ENCODE measurements at regions not wholly inside any gene's neighbourhood (a gene's known extent, or its start where the extent isn't known, plus 50 kb on each side); places are given as distances from the start of the nearest gene placed in this dataset.

GRCh38 chr19:31908080-31908479 is 437.3 kb upstream of the ZNF507 start:
- no peak for DNase-seq (ENCODE audit: low spot score)

GRCh38 chr19:31908496-31909225 is 436.7 kb upstream of the ZNF507 start:
- H3K4me1 Mint-ChIP-seq (ENCODE audit: low read depth), result no peaks in the 10 kb centered on the region
- no peak overlapping the region for H3K27ac Mint-ChIP-seq (ENCODE audit: unreplicated experiment)

More at GRCh38 chr19:31908080-31908479, 437.3 kb upstream of the ZNF507 start:
- no peaks in the 10 kb centered on the region for H3K27me3 Mint-ChIP-seq (ENCODE audit: low read depth)
- H3K4me3 Mint-ChIP-seq (ENCODE audit: unreplicated experiment), result no peak overlapping the region
- no peak for TF ChIP-seq CTCF (IDR thresholded peaks at IDR 0.05)
- no peaks in the 10 kb centered on the region for H3K4me1 Mint-ChIP-seq (ENCODE audit: low read depth)
- no peak overlapping the region for H3K27ac Mint-ChIP-seq (ENCODE audit: unreplicated experiment)
- no peaks in the 10 kb centered on the region for H3K36me3 Mint-ChIP-seq (ENCODE audit: low read depth)
- H3K9me3 Mint-ChIP-seq (ENCODE audit: low read depth), result peaks cover 11% of the 10 kb centered on the region

GRCh38 chr19:31910224-31910623 is 435.2 kb upstream of the ZNF507 start:
- no peak for DNase-seq (ENCODE audit: low spot score)
- H3K27ac Mint-ChIP-seq (ENCODE audit: unreplicated experiment), result no peak overlapping the region
- no peaks in the 10 kb centered on the region for H3K27me3 Mint-ChIP-seq (ENCODE audit: low read depth)
- H3K4me3 Mint-ChIP-seq (ENCODE audit: unreplicated experiment), result no peak overlapping the region
- no peak for TF ChIP-seq CTCF (IDR thresholded peaks at IDR 0.05)
- H3K4me1 Mint-ChIP-seq (ENCODE audit: low read depth), result no peaks in the 10 kb centered on the region
- H3K9me3 Mint-ChIP-seq (ENCODE audit: low read depth), result peaks cover 10% of the 10 kb centered on the region
- H3K36me3 Mint-ChIP-seq (ENCODE audit: low read depth), result no peaks in the 10 kb centered on the region

More at GRCh38 chr19:31908496-31909225, 436.7 kb upstream of the ZNF507 start:
- Mint-ChIP-seq H3K27me3 (ENCODE audit: low read depth) (no peaks in the 10 kb centered on the region), H3K36me3 (ENCODE audit: low read depth) (no peaks in the 10 kb centered on the region), H3K9me3 (ENCODE audit: low read depth) (peaks cover 11% of the 10 kb centered on the region), H3K4me3 (ENCODE audit: unreplicated experiment) (no peak overlapping the region)
- no peak for TF ChIP-seq CTCF (IDR thresholded peaks at IDR 0.05)
- no peak for DNase-seq (ENCODE audit: low spot score)

- H3K27me3 Mint-ChIP-seq (ENCODE audit: low read depth), result no peaks in the 10 kb centered on the region
- H3K36me3 Mint-ChIP-seq (ENCODE audit: low read depth), result no peaks in the 10 kb centered on the region
- DNase-seq (ENCODE audit: low spot score), result no peak
- peaks cover 7% of the 10 kb centered on the region for H3K9me3 Mint-ChIP-seq (ENCODE audit: low read depth)
- H3K4me3 Mint-ChIP-seq (ENCODE audit: unreplicated experiment), result no peak overlapping the region
- TF ChIP-seq CTCF (IDR thresholded peaks at IDR 0.05), result no peak
- H3K4me1 Mint-ChIP-seq (ENCODE audit: low read depth), result no peaks in the 10 kb centered on the region
- no peak overlapping the region for H3K27ac Mint-ChIP-seq (ENCODE audit: unreplicated experiment)
Observed at GRCh38 chr19:31911577-31911976, 433.8 kb upstream of the ZNF507 start.

- Mint-ChIP-seq H3K4me3 (ENCODE audit: unreplicated experiment) (no peak overlapping the region), H3K27me3 (ENCODE audit: low read depth) (no peaks in the 10 kb centered on the region), H3K4me1 (ENCODE audit: low read depth) (no peaks in the 10 kb centered on the region), H3K9me3 (ENCODE audit: low read depth) (peaks cover 11% of the 10 kb centered on the region), H3K27ac (ENCODE audit: unreplicated experiment) (no peak overlapping the region), H3K36me3 (ENCODE audit: low read depth) (no peaks in the 10 kb centered on the region)
- no peak for TF ChIP-seq CTCF (IDR thresholded peaks at IDR 0.05)
- no peak for DNase-seq (ENCODE audit: low spot score)
Observed at GRCh38 chr19:31913103-31913661, 432.2 kb upstream of the ZNF507 start.

Data from chondrocyte (in vitro differentiated cells).